GM21515 (cell line): ENCODE measurements at regions not wholly inside any gene's neighbourhood (a gene's known extent, or its start where the extent isn't known, plus 50 kb on each side); places are given as distances from the start of the nearest gene placed in this dataset.
"Not testable (repeated sequence)": the region's sequence is repeated elsewhere in the genome, so short reads cannot be mapped to it uniquely, and the experiment has no call there.

ENCODE experiments used
- ATAC-seq: cut with Tn5 transposase; IDR thresholded peaks from one replicate; pipeline ENCODE4 v1.9.1; 2021; ENCODE audit not compliant: unreplicated experiment

DNA sequence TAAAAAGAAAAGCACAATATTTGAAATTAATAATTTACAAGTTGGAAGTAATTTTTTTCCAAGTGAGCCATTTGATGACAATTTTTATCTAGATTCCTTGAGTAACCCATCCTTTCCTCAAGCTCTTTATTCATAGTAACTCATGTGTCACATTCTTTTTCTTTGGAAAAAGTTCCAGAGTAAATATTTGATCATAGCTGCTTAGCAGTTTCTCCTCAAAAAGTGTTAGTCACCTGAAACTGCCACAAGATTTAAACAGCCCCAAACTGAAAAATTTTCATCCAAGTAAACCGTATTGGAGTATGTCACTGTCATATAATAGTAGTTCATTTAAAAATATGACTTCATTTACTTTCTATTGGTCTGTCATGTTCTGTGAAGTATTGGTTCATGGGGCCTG is 94.6 kb upstream of the CASK start:
- no peak for ATAC-seq

DNA sequence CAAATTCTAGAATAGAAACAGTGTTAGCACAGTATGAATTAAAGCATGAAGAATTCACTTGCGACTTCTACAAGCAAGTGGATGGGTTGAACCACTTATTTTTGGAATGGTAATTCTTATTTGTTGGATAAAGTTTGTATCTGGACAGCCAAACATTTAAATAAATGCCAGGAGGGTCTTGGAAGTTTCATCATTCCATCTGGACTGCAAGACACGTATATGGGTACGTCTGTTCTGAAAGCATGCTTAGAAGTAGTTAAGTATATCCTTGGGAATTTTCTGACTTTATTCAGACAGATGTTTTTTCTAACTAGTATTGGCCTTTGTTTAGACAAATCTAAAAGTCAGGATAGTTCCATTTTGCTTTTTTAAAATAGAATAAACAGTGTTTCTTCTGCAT is 77.5 kb upstream of the CASK start:
- no peak for ATAC-seq

DNA sequence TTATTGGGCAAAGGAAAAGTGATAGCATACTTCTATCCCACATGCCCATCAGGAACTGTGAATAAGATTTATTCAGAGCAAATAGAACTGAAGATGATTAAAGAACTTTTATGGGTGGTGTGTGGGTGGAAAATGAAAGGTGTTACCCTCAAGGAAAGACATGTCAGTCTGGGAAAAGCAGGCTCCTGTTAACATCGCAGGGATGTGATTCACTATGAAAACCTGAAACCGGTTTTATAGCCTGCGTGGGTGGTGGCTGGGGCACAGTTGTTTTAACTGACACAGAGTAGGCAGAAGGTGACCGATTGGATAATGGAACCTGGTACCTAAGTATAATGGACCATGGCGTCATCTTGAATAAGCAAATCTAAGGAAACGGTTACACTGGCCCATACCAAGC is 61.3 kb upstream of the CASK start:
- no peak for ATAC-seq

DNA sequence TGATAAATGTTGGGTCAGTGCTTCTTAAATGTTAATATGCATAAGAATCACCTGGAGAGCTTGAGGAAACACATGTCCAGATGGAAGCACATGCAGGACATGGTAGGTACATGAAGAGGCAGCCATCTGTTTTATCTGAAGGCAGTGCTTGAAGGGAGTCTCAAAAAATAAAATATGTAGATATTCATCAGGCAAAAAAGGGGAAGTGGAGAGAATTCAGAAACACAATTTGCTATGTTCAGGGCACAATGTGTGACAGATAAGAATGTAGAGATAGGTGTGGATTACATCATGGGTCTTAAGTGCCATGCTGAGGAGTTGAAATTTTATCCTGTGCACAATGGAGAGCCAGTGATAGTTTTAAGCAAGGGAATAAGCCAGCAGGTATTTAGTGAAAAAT is 59.6 kb upstream of the CASK start:
- no peak for ATAC-seq

DNA sequence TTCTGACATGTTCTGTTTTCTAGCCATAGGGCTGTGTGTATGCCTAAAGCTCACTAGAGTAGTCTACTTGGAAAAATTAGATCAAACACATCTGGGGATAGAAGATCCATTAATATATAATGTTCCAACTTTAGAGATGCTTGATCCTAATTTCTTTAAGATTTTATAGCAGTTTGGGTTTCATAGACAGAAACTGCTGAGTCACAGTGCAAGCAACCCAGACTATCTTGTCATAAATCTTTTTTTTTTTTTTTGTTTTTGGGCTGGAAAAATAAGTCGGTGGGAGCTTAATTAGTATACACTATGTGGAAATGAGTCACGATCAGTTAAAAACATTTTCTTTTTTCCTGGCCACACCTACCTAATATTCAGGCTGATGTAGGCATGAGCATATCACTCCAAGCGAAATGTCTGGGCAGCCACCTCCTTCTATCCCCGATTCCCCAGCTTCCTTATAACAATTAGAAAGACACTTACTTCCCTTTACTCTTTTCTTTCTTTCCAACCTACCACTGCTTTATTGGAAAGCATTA is 58.2 kb upstream of the CASK start:
- ATAC-seq = no peak

DNA sequence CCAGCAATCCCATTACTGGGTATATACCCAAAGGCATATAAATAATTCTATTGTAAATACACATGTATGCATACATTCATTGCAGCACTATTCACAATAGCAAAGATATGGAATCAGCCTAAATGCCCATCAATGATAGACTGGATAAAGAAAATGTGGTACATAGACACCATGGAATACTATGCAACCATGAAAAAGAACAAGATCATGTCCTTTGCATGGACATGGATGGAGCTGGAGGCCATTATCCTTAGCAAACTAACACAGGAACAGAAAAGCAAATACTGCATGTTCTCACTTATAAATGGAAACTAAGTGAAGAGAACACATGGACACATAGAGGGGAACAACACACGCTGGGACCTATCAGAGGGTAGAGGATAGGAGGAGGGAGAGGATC is 51.3 kb upstream of the CASK start:
- not testable (repeated sequence) for ATAC-seq

DNA sequence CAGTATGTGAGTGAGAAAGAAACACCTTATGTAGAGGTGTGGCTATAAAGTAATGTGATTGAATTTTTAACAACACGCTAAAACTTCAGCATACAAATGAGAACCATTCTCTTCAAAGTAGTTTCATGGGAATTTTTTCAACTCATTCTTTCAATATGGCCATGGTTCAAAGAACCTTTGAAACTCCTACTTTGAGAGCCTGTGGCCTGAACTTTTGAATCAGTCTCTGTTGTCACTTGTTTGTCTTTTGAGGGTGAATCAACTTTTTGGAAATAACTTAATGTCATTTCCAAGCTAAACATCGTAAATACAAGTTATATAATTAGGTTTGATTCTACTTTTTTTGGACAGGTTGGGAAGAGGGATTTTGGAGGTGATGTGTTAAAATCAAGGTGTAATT is 49.9 kb upstream of the CASK start:
- ATAC-seq = no peak
